ENCODE measurements at regions not wholly inside any gene's neighbourhood (a gene's known extent, or its start where the extent isn't known, plus 50 kb on each side); places are given as distances from the start of the nearest gene placed in this dataset.

GRCh38 chr18:57908092-57908491 lies 105.0 kb upstream of the ATP8B1 start:
- no peak for DNase-seq (ENCODE audit: low spot score in 2 of 2)
- Histone ChIP-seq H3K36me3 (no peaks in the 10 kb centered on the region), H3K4me3 (no peak overlapping the region), H3K27ac (no peak overlapping the region), H3K27me3 (no peaks in the 10 kb centered on the region), H3K4me1 (no peaks in the 10 kb centered on the region), H3K9me3 (no peaks in the 10 kb centered on the region)
- intact Hi-C loops (cut with DNase I), result no loop called here
- TF ChIP-seq, protein P1, sequence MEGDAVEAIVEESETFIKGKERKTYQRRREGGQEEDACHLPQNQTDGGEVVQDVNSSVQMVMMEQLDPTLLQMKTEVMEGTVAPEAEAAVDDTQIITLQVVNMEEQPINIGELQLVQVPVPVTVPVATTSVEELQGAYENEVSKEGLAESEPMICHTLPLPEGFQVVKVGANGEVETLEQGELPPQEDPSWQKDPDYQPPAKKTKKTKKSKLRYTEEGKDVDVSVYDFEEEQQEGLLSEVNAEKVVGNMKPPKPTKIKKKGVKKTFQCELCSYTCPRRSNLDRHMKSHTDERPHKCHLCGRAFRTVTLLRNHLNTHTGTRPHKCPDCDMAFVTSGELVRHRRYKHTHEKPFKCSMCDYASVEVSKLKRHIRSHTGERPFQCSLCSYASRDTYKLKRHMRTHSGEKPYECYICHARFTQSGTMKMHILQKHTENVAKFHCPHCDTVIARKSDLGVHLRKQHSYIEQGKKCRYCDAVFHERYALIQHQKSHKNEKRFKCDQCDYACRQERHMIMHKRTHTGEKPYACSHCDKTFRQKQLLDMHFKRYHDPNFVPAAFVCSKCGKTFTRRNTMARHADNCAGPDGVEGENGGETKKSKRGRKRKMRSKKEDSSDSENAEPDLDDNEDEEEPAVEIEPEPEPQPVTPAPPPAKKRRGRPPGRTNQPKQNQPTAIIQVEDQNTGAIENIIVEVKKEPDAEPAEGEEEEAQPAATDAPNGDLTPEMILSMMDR (IDR thresholded peaks at IDR 0.05), result no peak

- Histone ChIP-seq H3K27ac (no peak overlapping the region), H3K27me3 (no peaks in the 10 kb centered on the region), H3K4me1 (no peaks in the 10 kb centered on the region), H3K9me3 (no peaks in the 10 kb centered on the region), H3K36me3 (no peaks in the 10 kb centered on the region), H3K4me3 (no peak overlapping the region)
- intact Hi-C loops (cut with DNase I), result no loop called here
- TF ChIP-seq, protein P1 (IDR thresholded peaks at IDR 0.05), result no peak
- DNase-seq (ENCODE audit: low spot score in 2 of 2), result no peak
Measured at GRCh38 chr18:57907550-57907949, 104.4 kb upstream of the ATP8B1 start.

DNA sequence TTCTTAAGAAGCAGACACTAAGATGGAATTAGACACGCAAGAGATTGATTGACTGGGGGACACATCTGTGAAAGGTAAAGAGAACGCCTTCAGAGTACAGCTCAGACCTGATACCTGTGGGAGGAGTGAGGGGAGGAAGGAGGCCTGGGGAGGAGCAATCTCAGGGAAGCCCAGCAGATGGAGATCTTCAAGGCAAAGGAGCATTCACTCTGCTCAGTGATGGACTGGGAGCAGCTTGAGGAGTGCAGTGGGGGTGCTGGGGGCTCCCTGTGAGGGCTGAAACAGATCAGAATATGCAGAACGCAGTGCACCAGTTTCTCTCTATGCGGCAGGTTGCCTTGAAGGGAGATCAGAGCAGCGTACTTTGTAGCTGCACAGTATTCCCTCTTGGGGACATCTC lies 103.7 kb upstream of the ATP8B1 start:
- Histone ChIP-seq H3K27me3 (no peaks in the 10 kb centered on the region), H3K9me3 (no peaks in the 10 kb centered on the region), H3K4me1 (no peaks in the 10 kb centered on the region), H3K36me3 (no peaks in the 10 kb centered on the region), H3K4me3 (no peak overlapping the region), H3K27ac (no peak overlapping the region)
- intact Hi-C loops (cut with DNase I), result no loop called here
- TF ChIP-seq, protein P1 (IDR thresholded peaks at IDR 0.05), result no peak
- no peak for DNase-seq (ENCODE audit: low spot score in 2 of 2)

DNA sequence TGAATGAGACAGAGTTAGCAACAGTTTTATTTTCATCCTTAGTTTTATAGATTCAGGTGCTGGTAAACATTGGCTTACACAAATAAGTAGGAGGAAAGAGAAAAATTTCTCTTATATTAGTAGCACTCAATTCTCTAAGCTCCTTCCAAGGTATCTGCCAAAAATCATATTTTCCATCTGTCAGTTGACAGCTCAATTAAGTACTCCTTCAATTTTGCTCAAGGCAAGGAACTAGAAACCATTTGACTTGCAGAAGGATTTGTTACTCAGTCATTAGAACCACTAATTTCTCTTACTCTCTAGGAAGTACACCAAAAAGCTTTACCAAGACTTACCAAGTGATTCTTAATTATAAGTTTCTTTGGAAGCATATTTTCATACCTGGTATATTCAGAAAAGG lies 101.4 kb upstream of the ATP8B1 start:
- Histone ChIP-seq H3K9me3 (no peaks in the 10 kb centered on the region), H3K36me3 (no peaks in the 10 kb centered on the region), H3K27ac (no peak overlapping the region), H3K4me1 (no peaks in the 10 kb centered on the region), H3K27me3 (no peaks in the 10 kb centered on the region), H3K4me3 (no peak overlapping the region)
- no peak for DNase-seq (ENCODE audit: low spot score in 2 of 2)
- intact Hi-C loops (cut with DNase I), result no loop called here
- TF ChIP-seq, protein P1 (IDR thresholded peaks at IDR 0.05), result no peak

GRCh38 chr18:57902721-57903120 lies 99.6 kb upstream of the ATP8B1 start:
- no peak overlapping the region for H3K4me3 ChIP-seq
- TF ChIP-seq, protein P1 (IDR thresholded peaks at IDR 0.05), result no peak
- no peaks in the 10 kb centered on the region for H3K9me3 ChIP-seq
- H3K27me3 ChIP-seq, result no peaks in the 10 kb centered on the region
- intact Hi-C loops (cut with DNase I), result no loop called here
- no peak overlapping the region for H3K27ac ChIP-seq
- DNase-seq (ENCODE audit: low spot score in 2 of 2), result no peak
- no peaks in the 10 kb centered on the region for H3K36me3 ChIP-seq
- H3K4me1 ChIP-seq, result no peaks in the 10 kb centered on the region
